GM19468 (cell line): ENCODE measurements at regions not wholly inside any gene's neighbourhood (a gene's known extent, or its start where the extent isn't known, plus 50 kb on each side); places are given as distances from the start of the nearest gene placed in this dataset.
"Not testable (repeated sequence)": the region's sequence is repeated elsewhere in the genome, so short reads cannot be mapped to it uniquely, and the experiment has no call there.

Source experiments
- ATAC-seq: cut with Tn5 transposase; IDR thresholded peaks from one replicate; pipeline ENCODE4 v1.9.1; 2021; ENCODE audit warnings: mild to moderate bottlenecking, moderate library complexity, moderate number of reproducible peaks; ENCODE audit not compliant: unreplicated experiment; ENCODE audit errors: extremely low read depth

- no peak for ATAC-seq
Measured at GRCh38 chr2:878245-878930, 72.3 kb upstream of the SNTG2 start.

- ATAC-seq, result no peak
Measured at GRCh38 chr2:877747-878146, 72.9 kb upstream of the SNTG2 start.

DNA sequence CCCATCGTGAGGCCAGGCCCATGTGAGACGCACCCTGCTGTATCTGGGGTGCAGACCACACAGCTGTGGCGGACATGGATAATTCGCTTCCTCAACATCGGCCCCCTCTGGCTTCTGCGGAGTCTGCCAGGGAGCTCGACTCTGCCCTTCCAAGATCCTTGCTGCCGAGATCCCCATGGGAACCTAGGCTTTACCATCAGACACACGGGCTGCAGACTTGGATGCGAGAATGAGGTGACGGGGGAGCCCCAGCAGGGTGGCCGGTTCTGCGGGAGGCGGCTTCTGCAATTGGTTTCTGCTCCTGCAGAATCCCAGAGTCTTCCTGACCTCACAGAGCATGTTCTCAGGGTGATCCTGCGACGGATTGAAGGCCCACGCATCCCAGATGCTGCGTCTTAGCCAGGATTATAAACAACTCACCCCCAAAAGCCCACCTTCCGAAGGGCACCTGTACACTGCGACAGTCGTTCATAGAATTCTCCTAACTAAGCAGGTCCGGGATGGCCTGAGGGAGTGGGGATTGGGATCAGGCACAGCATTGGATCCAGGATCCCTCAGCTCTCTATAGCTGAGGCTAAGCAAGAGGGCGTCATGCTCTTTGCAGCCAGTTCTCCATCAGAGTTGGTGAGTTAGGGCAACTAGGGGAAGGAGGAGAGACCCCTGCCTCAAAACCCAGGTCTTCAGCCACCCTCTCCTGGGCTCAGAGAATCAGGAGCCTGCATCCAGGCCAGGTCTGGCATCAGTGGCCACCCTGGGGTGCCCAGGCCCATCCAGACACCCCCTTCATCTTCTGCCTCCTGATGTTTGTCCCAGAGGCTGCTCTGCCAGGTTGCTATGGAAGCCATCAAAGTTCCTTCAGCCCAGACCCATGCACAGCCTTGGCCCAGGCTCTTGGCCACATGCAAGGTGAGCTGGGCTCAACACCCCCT is 74.7 kb upstream of the SNTG2 start:
- ATAC-seq, result no peak

DNA sequence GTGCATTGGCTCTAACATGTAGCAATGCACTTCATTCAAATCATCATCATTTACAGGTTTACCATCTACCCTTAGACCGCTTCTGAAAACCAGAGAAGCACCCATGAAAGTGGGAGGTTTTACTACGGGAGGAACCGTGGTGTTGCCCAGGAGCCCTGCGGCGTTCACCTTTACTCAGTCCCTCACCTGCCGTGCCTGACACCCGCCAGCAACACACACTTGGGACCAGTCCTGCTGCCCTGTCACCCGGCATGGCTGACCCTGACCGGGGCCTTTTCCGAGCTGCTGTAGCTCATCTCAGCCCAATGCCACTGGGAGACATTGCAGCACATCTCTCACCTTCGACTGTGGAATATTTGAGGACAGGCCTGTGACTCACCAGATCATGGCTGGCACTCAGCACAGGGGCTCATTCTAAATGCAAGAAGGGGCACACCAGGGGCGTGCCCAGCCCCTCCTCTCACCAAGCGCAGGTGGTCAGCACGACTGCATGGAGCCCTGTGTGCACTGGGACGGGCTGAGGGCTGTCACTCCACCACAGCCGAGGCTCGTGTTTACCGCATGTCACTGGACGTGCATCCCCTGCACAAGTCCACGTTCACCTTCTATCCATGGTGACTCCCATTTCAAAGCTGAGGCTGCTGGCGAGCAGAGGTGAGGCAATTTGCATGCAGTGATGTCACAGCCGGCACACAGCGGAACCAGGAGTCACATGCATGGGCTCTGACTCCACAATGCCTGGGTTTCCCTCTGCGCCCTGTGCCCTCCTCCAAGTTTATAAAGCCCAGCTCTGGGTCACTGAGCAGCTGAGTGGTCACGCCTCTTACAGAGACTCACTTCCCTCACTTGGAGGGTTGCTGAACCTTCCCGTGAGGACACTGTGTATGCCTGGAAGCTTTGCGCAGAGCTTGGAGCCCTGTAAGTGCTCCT is 76.7 kb upstream of the SNTG2 start:
- ATAC-seq, result no peak

DNA sequence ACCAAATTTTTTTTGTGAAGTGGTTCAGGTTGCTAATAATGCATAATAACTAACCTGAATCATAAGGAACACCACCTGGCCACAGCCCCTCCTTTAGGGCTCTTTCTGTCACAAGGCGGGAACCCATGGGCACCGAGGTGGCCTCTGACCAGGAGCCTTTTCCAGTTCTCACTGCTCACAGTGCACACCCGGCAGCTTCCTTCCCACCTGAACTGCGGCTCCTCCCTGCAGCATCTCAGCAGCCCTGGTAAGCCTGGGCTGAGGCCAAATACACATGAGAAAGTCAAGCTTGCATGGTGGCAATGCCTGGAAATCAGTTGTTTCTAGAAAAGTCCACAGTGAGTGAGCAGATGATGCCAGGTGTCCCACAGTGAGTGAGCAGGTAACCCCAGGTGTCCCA is 77.6 kb upstream of the SNTG2 start:
- ATAC-seq, result no peak

- ATAC-seq, result no peak
Measured at GRCh38 chr2:871926-872680, 78.5 kb upstream of the SNTG2 start.

GRCh38 chr2:871175-871727 is 79.4 kb upstream of the SNTG2 start:
- ATAC-seq, result no peak

GRCh38 chr2:870426-870825 is 80.2 kb upstream of the SNTG2 start:
- ATAC-seq, result no peak

DNA sequence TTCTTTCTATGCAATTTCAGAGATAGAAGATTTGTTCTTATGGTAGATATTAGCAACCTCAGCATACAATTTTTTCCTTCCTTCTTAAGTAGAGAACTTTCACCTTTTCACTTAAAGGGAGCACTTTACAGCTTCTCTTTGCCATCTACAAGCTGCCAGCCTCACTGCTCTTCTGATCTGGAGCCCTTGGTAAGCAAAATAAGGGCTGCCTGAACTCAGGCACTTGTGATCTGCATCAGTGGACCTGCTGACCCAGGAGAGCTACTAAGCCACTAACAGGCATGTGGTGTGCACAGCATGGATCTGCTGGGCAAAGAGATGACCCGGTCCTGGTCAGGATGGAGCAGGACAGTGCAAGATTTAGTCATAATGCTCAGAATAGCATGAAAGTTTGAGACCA is 80.8 kb upstream of the SNTG2 start:
- ATAC-seq, result no peak

- no peak for ATAC-seq
Measured at GRCh38 chr2:869357-869871, 81.2 kb upstream of the SNTG2 start.

DNA sequence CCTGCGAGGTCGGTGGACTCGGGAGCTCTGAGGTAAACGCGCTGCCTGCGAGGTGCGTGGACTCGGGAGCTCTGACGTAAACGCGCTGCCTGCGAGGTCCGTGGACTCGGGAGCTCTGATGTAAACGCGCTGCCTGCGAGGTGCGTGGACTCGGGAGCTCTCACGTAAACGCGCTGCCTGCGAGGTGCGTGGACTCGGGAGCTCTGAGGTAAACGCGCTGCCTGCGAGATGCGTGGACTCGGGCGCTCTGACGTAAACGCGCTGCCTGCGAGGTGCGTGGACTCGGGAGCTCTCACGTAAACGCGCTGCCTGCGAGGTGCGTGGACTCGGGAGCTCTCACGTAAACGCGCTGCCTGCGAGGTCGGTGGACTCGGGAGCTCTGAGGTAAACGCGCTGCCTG is 81.8 kb upstream of the SNTG2 start:
- ATAC-seq, result not testable (repeated sequence)

DNA sequence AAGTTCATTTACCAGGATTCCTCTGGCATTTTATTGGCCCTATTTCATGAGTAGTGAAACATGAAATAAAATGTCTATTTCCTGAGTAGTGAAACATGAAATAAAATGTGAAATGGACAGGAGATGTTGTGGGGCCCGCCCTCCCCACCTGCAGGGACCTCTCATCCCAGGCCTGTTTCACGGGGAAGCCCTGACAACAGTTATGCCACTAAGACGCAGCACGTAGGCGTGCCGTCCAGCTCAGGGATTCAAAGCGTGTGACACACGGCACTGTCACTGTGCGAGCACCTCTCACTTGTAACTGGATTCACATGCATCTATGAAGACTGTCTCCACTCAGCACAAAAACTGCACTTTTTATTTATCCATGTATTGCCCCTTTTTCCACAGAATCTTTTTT is 83.4 kb upstream of the SNTG2 start:
- ATAC-seq, result no peak

GRCh38 chr2:866887-867286 is 83.8 kb upstream of the SNTG2 start:
- no peak for ATAC-seq

DNA sequence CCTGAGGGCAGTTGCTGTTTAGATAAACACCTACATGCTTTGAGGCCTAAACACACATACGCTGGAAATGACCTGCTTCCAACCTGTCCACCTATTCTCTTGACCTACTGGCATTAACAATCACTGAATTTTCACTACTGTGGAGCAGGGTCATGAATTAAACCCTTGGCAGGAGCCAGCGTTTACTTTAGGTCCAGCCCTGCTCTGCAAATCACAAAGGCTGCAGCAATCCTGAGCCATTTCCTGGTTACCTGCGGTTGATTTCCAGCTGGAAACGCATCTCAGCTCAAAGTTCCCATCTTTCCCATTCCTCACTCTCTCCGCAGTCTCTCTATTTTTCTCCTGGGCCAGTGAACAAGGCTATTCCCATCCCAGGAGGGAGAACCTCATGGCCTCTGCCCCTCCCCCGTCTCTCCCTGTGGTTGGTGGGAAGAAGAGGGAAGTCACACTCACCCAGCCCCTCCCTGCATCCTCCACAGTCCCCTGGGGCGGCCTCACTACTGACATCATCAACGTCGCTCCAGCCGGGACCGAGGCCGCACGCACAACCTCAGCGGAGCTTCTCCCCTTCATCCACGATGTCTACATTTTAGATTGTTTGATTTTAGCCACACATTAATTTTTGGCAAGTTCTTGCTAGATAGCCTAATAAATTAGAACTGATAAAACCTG is 84.5 kb upstream of the SNTG2 start:
- ATAC-seq, result no peak

DNA sequence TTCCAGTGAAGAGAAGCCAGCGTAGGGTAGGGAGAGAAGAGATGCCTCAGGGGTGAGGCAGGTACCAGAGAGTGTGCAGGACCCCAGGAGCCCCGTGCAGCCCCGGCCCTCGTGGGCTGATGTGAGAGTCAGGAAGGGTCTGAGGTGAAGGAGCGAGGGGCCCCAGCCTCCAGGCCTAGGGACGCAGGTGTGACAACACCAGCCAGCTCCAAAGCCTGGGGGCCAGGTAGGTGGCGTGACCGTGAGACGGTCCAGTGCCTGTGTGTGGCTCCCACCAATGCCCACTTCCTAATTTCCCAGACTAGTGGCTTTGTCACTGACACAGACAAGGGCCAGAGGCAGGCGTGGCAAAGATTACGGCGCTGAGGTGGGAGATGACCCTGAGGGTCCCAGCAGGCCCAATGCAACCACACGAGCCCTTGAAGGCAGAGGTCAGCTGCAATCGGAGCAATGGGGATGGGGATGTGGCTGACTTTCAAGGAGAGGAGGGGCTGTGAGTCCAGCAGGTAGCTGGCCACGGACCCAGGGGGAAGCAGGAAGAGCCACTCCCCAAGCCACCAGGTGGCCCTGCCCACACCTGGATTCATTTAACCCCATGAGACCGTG is 86.0 kb upstream of the SNTG2 start:
- no peak for ATAC-seq

GRCh38 chr2:863732-864450 is 86.8 kb upstream of the SNTG2 start:
- no peak for ATAC-seq

GRCh38 chr2:862731-863466 is 87.8 kb upstream of the SNTG2 start:
- ATAC-seq, result no peak
